RWPE1 (cell line): ENCODE measurements at regions not wholly inside any gene's neighbourhood (a gene's known extent, or its start where the extent isn't known, plus 50 kb on each side); places are given as distances from the start of the nearest gene placed in this dataset.

ENCODE experiments used
- CTCF ChIA-PET: fragments of 350-600 bp; sonication (Branson Sonifier 250); formaldehyde crosslinking; extraction: SDS; loops from one replicate; lab custom pipeline; 2021; lab: Yijun Ruan, JAX
- POLR2A ChIA-PET: fragments of 400-600 bp; formaldehyde crosslinking; extraction: SDS; loops from one replicate; lab custom pipeline; 2020; ENCODE audit warnings: antibody characterized with exemption; ENCODE audit not compliant: low non-redundant PET; lab: Yijun Ruan, JAX
- DNase-seq: peaks from one replicate; pipeline ENCODE4 v3.0.0; 2012; ENCODE audit warnings: low spot score
- H3K27ac ChIP-seq: fragments of 450-650 bp; 2 replicates; pipeline ENCODE4 v1.5.1; 2017
- TF ChIP-seq, protein P1 (sequence below): fragments of 450-650 bp; conservative IDR thresholded peaks from 2 replicates; pipeline ENCODE4 v1.5.1; 2017; ENCODE audit warnings: low read depth, mild to moderate bottlenecking

- TF ChIP-seq, protein P1, sequence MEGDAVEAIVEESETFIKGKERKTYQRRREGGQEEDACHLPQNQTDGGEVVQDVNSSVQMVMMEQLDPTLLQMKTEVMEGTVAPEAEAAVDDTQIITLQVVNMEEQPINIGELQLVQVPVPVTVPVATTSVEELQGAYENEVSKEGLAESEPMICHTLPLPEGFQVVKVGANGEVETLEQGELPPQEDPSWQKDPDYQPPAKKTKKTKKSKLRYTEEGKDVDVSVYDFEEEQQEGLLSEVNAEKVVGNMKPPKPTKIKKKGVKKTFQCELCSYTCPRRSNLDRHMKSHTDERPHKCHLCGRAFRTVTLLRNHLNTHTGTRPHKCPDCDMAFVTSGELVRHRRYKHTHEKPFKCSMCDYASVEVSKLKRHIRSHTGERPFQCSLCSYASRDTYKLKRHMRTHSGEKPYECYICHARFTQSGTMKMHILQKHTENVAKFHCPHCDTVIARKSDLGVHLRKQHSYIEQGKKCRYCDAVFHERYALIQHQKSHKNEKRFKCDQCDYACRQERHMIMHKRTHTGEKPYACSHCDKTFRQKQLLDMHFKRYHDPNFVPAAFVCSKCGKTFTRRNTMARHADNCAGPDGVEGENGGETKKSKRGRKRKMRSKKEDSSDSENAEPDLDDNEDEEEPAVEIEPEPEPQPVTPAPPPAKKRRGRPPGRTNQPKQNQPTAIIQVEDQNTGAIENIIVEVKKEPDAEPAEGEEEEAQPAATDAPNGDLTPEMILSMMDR = no peak
- H3K27ac ChIP-seq = no peak overlapping the region
- POLR2A ChIA-PET = no interaction called here
- CTCF ChIA-PET = no interaction called here
- no peak for DNase-seq
Measured at GRCh38 chr7:106416430-106416829, 131.6 kb upstream of the NAMPT start.

DNA sequence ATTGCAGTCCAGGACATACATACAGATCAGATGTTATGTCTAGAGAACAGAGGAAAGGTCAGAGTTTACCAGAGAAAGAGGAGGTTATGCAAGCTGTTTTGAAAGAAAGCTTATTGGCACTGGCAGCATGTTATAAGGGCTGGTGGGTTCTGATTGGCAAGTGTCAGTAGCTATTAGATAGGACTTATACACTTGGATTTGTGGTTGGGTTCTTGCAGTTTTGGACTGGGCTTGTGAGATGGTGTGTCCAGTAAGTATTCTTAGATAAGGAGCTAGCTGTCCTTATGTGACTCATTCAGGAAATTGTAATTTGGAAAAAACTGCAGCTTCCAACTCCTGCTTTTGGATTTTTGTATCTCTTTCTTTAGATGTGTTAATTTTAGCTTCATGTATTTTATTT lies 130.7 kb upstream of the NAMPT start:
- ChIA-PET CTCF (interaction anchor here (0.5 to 0.7 kb wide), 2 partner anchors 36 to 45 kb away, joined by 3 read pairs; no protein-coding TSS in a partner anchor), POLR2A (no interaction called here)
- no peak for DNase-seq
- TF ChIP-seq, protein P1 = no peak
- no peak overlapping the region for H3K27ac ChIP-seq

- TF ChIP-seq, protein P1 = no peak
- ChIA-PET POLR2A (no interaction called here), CTCF (interaction anchor here (1.0 kb wide), 1 partner anchor 18 kb away, joined by 3 read pairs; no protein-coding TSS in a partner anchor)
- DNase-seq = no peak
- H3K27ac ChIP-seq = no peak overlapping the region
Measured at GRCh38 chr7:106413446-106413845, 128.7 kb upstream of the NAMPT start.

DNA sequence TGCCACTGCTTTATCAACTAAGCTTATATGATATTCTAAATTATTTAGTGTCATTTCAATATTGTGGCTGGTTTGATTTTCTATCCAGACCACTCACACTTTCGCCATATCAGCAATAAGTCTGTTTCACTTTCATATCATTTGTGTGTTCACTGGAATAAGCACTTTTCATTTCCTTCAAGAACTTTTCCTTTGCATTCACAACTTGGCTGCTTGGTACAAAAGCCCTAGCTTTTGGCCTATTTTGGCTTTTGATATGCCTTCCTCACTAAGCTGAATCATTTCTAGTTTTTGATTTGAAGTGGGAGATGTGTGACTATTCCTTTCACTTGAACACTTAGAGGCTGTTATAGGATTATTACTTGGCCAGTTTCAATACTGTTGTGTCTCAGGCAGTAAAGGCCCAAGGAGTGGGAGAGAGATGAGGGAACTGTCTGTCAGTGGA lies 120.9 kb upstream of the NAMPT start:
- POLR2A ChIA-PET = no interaction called here
- TF ChIP-seq, protein P1 = no peak
- no peak overlapping the region for H3K27ac ChIP-seq
- DNase-seq = no peak
- CTCF ChIA-PET = no interaction called here

DNA sequence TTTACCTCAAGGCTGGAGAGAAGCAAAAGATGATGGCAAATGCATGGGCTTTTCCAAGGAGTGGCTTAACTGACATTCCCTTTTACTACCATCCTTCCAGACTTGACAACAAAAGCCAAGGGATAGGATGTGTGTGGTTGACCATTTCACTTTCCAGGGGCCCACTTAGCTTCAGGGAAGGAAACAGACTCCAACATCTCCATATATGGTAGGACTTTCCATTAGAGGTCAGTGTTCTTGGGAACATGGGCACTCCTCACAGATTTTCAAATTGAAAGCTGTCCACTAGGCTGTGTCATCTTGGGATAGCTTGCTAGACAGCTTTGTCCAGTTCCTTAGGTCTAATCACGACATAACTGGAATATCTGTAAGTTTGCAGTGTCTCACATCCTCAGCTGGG lies 118.1 kb upstream of the NAMPT start:
- CTCF ChIA-PET = no interaction called here
- no peak overlapping the region for H3K27ac ChIP-seq
- TF ChIP-seq, protein P1 = no peak
- POLR2A ChIA-PET = no interaction called here
- DNase-seq = no peak

DNA sequence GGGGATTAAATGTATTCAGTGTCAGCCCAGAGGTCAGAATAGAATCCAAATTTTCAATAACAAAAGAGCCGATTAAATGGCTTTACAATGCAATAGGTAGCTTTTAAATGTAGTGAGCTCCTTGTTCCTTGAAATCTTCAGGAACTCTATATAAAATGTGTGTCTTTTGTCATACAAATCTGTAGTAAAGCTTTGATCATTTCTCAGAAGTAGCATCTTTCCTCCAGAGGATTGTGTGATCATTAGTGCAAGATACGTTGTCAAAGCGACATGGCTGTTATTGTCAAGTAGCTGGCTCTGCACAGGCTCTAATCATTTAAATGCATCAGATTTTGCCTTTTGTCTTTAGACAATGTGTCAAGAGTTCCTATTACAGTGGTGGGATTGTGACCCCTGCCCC lies 116.1 kb upstream of the NAMPT start:
- POLR2A ChIA-PET = no interaction called here
- CTCF ChIA-PET = interaction anchor here (0.6 to 0.9 kb wide), 3 partner anchors 43 to 732 kb away, joined by 3 read pairs; no protein-coding TSS in a partner anchor
- DNase-seq = no peak
- TF ChIP-seq, protein P1 = no peak
- no peak overlapping the region for H3K27ac ChIP-seq
